ENCODE measurements at regions not wholly inside any gene's neighbourhood (a gene's known extent, or its start where the extent isn't known, plus 50 kb on each side); places are given as distances from the start of the nearest gene placed in this dataset.
"Not testable (repeated sequence)": the region's sequence is repeated elsewhere in the genome, so short reads cannot be mapped to it uniquely, and the experiment has no call there.

- H3K36me3 ChIP-seq (ENCODE audit: control insufficient read depth in 1 of 2, insufficient read depth in 2 of 2, low read length in 2 of 2) = no peaks in the 10 kb centered on the region
- no peak for DNase-seq (ENCODE audit: low read depth, low spot score)
Measured at GRCh38 chr1:70608815-70609214, 197.7 kb downstream of the CTH start.

GRCh38 chr1:70610164-70610563, 199.1 kb downstream of the CTH start:
- H3K27ac ChIP-seq (ENCODE audit: low read depth, low read length); H3K9me2 ChIP-seq (ENCODE audit: insufficient read depth); ATAC-seq; H4K20me1 ChIP-seq (ENCODE audit: insufficient read depth); H3K4me2 ChIP-seq (ENCODE audit: low read length); H3K4me1 ChIP-seq (ENCODE audit: control insufficient read depth in 1 of 2, insufficient read depth in 2 of 2, low read length in 2 of 2); POLR2A ChIA-PET; H3K36me3 ChIP-seq (ENCODE audit: control insufficient read depth in 1 of 2, insufficient read depth in 2 of 2, low read length in 2 of 2); RAD21 ChIA-PET (ENCODE audit: low non-redundant PET in 1 of 2, low total read pairs in 2 of 2, uncharacterized antibody in 2 of 2, unreplicated experiment in 2 of 2); H3K27me3 ChIP-seq (ENCODE audit: insufficient read depth, low read length); H3K9ac ChIP-seq (ENCODE audit: low read length); H3K9me3 ChIP-seq (ENCODE audit: control insufficient read depth in 1 of 2, insufficient read depth in 1 of 2, low read depth in 1 of 2, low read length in 2 of 2); CTCF ChIA-PET; DNase-seq (ENCODE audit: low read depth, low spot score); H3K4me3 ChIP-seq (replicated peaks in 1 of 2; ENCODE audit: low read depth in 1 of 2, low read length in 2 of 2); H3K79me2 ChIP-seq (ENCODE audit: insufficient read depth, low read length); intact Hi-C loops (cut with micrococcal nuclease); BruUV-seq (replicated peaks); H2AFZ ChIP-seq (ENCODE audit: low read depth, low read length, poor library complexity, severe bottlenecking): not testable (repeated sequence)

More at GRCh38 chr1:70608815-70609214, 197.7 kb downstream of the CTH start:
- TF ChIP-seq SIN3A (IDR thresholded peaks at IDR 0.05; ENCODE audit: low read depth) = no peak
- no peak for TF ChIP-seq ELF1 (IDR thresholded peaks at IDR 0.05; ENCODE audit: borderline replicate concordance, low read depth)
- no peak for TF ChIP-seq EZH2phosphoT487 (IDR thresholded peaks at IDR 0.05; ENCODE audit: borderline replicate concordance)
- TF ChIP-seq POLR2AphosphoS5 (IDR thresholded peaks at IDR 0.05; ENCODE audit: low read depth, low read length) = no peak
- no peak for TF ChIP-seq EZH2 (IDR thresholded peaks at IDR 0.05)
- TF ChIP-seq JUND (IDR thresholded peaks at IDR 0.05) = no peak
- TF ChIP-seq RAD21 (IDR thresholded peaks at IDR 0.05; ENCODE audit: low read depth) = no peak
- TF ChIP-seq ZFX (IDR thresholded peaks at IDR 0.05) = no peak
- no peak for TF ChIP-seq REST (IDR thresholded peaks at IDR 0.05; ENCODE audit: low read depth)
- no peak for TF ChIP-seq POLR2A (IDR thresholded peaks at IDR 0.05; ENCODE audit: borderline replicate concordance, extremely low read depth, insufficient read depth, insufficient read length)
- no peak overlapping the region for H3K4me3 ChIP-seq (replicated peaks in 1 of 2; ENCODE audit: low read depth in 1 of 2, low read length in 2 of 2)
- H3K9me3 ChIP-seq (ENCODE audit: control insufficient read depth in 1 of 2, insufficient read depth in 1 of 2, low read depth in 1 of 2, low read length in 2 of 2) = no peaks in the 10 kb centered on the region
- no peak overlapping the region for H3K27ac ChIP-seq (ENCODE audit: low read depth, low read length)
- ChIA-PET POLR2A (no interaction called here), RAD21 (ENCODE audit: low non-redundant PET in 1 of 2, low total read pairs in 2 of 2, uncharacterized antibody in 2 of 2, unreplicated experiment in 2 of 2) (no interaction called here), CTCF (no interaction called here)
- H3K4me2 ChIP-seq (ENCODE audit: low read length) = no peak overlapping the region
- H3K9me2 ChIP-seq (ENCODE audit: insufficient read depth) = no peaks in the 10 kb centered on the region
- H3K79me2 ChIP-seq (ENCODE audit: insufficient read depth, low read length) = no peaks in the 10 kb centered on the region
- H3K4me1 ChIP-seq (ENCODE audit: control insufficient read depth in 1 of 2, insufficient read depth in 2 of 2, low read length in 2 of 2) = no peaks in the 10 kb centered on the region
- ATAC-seq = no peak
- intact Hi-C loops (cut with micrococcal nuclease) = no loop called here
- no peak overlapping the region for H2AFZ ChIP-seq (ENCODE audit: low read depth, low read length, poor library complexity, severe bottlenecking)
- peaks cover 8% of the 10 kb centered on the region; the same call in 1 of the 2 replicates for H3K27me3 ChIP-seq (ENCODE audit: insufficient read depth, low read length)
- H4K20me1 ChIP-seq (ENCODE audit: insufficient read depth) = no peaks in the 10 kb centered on the region
- BruUV-seq (replicated peaks) = no TSS peak
- H3K9ac ChIP-seq (ENCODE audit: low read length) = no peak overlapping the region

Data from HCT116 (cell line).